Neural crest cell (in vitro differentiated cells): ENCODE measurements at regions not wholly inside any gene's neighbourhood (a gene's known extent, or its start where the extent isn't known, plus 50 kb on each side); places are given as distances from the start of the nearest gene placed in this dataset.

ENCODE experiments used
- DNase-seq: peaks from one replicate; pipeline ENCODE4 v3.0.0; 2021; ENCODE audit warnings: low read depth, mixed read lengths, low spot score
- H3K27ac Mint-ChIP-seq: one replicate; pipeline ENCODE4 v1.8.0; 2021; ENCODE audit warnings: mild to moderate bottlenecking, mixed read lengths; ENCODE audit not compliant: unreplicated experiment
- H3K27me3 Mint-ChIP-seq: 2 replicates; pipeline ENCODE4 v1.8.0; 2021; ENCODE audit warnings: low read depth, mild to moderate bottlenecking, mixed read lengths
- H3K36me3 Mint-ChIP-seq: 2 replicates; pipeline ENCODE4 v1.8.0; 2021; ENCODE audit warnings: low read depth, mild to moderate bottlenecking, mixed read lengths
- H3K4me1 Mint-ChIP-seq: 2 replicates; pipeline ENCODE4 v1.8.0; 2021; ENCODE audit warnings: mixed read lengths
- H3K4me3 Mint-ChIP-seq: one replicate; pipeline ENCODE4 v1.8.0; 2021; ENCODE audit warnings: mild to moderate bottlenecking, mixed read lengths
- H3K9me3 Mint-ChIP-seq: 2 replicates; pipeline ENCODE4 v1.8.0; 2021; ENCODE audit warnings: mixed read lengths
- TF ChIP-seq, protein P1 (sequence below): fragments of 200-600 bp; sonication (generic); conservative IDR thresholded peaks from 2 replicates; pipeline ENCODE4 v1.5.0; 2021; ENCODE audit warnings: antibody characterized with exemption, mild to moderate bottlenecking

DNA sequence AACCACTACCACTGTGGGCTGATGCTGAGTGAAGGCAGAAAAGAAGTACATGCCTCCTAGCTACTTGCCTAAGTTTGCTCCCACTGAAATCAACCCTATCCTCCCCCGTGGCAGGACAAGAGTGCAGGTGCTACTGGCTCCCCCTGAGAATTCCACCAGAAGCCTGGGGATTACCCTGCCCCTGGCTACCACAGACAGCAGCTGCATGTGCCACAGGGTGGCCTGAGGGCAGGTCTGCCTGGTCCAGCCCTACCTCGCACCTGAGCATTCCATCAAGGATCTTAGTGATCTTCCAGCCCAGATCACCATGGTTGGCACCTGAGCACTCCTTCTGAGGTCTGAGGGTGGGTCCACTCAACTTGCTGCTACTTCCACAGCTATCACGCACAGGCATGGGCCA, 176.4 kb upstream of the SMIM30 start:
- TF ChIP-seq, protein P1, sequence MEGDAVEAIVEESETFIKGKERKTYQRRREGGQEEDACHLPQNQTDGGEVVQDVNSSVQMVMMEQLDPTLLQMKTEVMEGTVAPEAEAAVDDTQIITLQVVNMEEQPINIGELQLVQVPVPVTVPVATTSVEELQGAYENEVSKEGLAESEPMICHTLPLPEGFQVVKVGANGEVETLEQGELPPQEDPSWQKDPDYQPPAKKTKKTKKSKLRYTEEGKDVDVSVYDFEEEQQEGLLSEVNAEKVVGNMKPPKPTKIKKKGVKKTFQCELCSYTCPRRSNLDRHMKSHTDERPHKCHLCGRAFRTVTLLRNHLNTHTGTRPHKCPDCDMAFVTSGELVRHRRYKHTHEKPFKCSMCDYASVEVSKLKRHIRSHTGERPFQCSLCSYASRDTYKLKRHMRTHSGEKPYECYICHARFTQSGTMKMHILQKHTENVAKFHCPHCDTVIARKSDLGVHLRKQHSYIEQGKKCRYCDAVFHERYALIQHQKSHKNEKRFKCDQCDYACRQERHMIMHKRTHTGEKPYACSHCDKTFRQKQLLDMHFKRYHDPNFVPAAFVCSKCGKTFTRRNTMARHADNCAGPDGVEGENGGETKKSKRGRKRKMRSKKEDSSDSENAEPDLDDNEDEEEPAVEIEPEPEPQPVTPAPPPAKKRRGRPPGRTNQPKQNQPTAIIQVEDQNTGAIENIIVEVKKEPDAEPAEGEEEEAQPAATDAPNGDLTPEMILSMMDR = no peak
- DNase-seq = no peak
- Mint-ChIP-seq H3K4me1 (no peaks in the 10 kb centered on the region), H3K4me3 (no peak overlapping the region), H3K9me3 (no peaks in the 10 kb centered on the region), H3K27ac (no peak overlapping the region), H3K27me3 (peaks cover 15% of the 10 kb centered on the region), H3K36me3 (no peaks in the 10 kb centered on the region)

DNA sequence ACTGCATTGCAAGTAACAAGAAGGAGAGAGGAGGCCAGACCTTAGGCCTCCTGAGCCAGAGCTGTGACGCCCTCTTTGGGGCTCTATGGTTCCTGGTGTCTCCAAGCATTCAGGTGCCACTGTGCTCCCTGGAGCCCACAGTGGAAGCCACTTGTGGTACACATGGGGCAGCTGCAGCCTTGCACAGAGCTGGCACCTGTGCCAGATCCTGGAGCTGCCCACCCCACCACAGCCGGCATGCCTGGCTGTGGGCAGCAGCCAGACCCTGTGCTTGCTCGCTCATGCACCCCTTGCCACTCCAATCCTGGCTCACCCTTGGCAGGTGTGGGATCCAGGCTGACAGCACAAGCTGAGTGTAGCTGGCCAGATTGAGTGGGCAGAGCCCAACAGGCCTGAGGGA, 173.8 kb upstream of the SMIM30 start:
- Mint-ChIP-seq H3K9me3 (no peaks in the 10 kb centered on the region), H3K4me3 (no peak overlapping the region), H3K27ac (no peak overlapping the region), H3K4me1 (no peaks in the 10 kb centered on the region), H3K36me3 (no peaks in the 10 kb centered on the region), H3K27me3 (peaks cover 9% of the 10 kb centered on the region)
- DNase-seq = no peak
- TF ChIP-seq, protein P1 = no peak

DNA sequence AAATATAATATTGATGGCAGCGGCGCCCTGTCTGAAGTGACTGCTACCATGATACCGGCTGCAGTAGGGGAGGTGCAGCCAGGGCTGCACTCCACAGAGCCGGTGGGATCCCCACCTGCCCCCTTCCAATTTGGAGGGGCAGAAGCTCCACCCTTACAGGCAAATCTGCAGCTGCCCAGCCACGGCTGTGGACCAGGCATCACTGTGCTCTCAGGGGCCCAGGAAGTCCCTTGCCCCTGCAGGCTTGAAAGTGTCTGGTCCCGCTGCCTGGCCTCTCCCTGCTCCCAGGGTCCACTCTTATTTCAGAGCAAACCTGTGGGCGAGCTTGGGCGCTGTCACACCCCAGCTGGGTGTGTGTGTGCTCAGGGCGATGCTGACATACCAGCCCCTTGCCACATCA, 172.7 kb upstream of the SMIM30 start:
- DNase-seq = no peak
- H3K27me3 Mint-ChIP-seq = peaks cover 2% of the 10 kb centered on the region
- TF ChIP-seq, protein P1 = no peak
- no peaks in the 10 kb centered on the region for H3K36me3 Mint-ChIP-seq
- no peak overlapping the region for H3K27ac Mint-ChIP-seq
- H3K4me1 Mint-ChIP-seq = no peaks in the 10 kb centered on the region
- no peaks in the 10 kb centered on the region for H3K9me3 Mint-ChIP-seq
- H3K4me3 Mint-ChIP-seq = no peak overlapping the region

DNA sequence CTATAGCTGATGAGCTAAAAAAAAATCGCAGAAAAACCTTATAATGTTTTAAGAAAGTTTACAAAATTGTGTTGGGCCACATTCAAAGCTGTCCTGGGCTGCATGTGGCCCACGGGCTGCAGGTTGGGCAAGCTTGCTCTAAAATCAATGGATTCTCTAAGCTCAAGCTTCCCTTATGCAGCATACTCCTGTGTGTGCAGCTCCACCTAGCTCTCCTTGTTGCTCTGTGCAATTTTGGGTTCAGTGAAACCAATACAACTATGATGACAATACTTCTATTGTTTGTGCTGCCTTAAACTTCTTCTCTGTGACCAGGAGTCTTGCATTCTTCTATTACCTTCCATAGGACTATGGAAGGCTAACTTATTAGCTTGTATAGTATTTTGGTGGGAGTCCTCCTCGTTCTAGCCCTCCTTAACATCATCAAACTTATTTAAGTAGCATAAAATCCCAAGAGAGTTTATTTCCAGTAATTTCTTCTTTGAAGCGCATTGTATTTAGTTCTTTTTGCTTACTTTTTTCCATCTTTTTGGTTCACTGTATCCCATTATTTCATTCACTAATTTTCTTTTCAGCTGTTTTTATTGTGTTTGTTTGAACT, 170.9 kb upstream of the SMIM30 start:
- Mint-ChIP-seq H3K27me3 (no peaks in the 10 kb centered on the region), H3K4me1 (no peaks in the 10 kb centered on the region), H3K4me3 (no peak overlapping the region), H3K36me3 (no peaks in the 10 kb centered on the region), H3K27ac (no peak overlapping the region), H3K9me3 (no peaks in the 10 kb centered on the region)
- TF ChIP-seq, protein P1 = peak; percentile 58
- no peak for DNase-seq

DNA sequence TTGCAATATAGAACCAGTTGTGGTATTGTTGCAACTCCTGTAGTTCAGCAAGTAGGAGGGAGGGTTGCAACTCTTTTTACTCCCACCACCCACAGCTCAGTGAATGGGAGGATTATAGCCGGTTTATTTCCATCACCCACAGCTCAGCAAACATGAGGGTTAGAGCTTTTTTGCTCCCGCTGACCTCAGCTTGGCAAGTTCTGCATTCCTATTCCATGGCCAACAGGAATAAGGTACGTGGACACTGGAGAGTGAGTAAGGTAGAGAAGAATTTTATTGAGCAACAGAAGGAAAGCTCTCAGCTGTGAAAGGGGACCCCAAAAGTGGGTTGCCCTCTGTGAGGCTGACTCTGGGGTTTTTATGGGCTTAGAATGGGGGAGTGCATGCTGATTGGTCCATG, 167.1 kb upstream of the SMIM30 start:
- Mint-ChIP-seq H3K9me3 (no peaks in the 10 kb centered on the region), H3K36me3 (no peaks in the 10 kb centered on the region), H3K4me1 (no peaks in the 10 kb centered on the region), H3K4me3 (no peak overlapping the region), H3K27me3 (no peaks in the 10 kb centered on the region), H3K27ac (no peak overlapping the region)
- TF ChIP-seq, protein P1 = no peak
- DNase-seq = no peak
